GM12878 (cell line): ENCODE measurements at regions not wholly inside any gene's neighbourhood (a gene's known extent, or its start where the extent isn't known, plus 50 kb on each side); places are given as distances from the start of the nearest gene placed in this dataset.
A peak's percentile ranks its signal among the peaks of the same experiment; 100 is the strongest.

Source experiments
- ATAC-seq: fragments of 200-7000 bp; cut with Tn5 transposase; 3 replicates; pipeline ENCODE4 v1.9.1; 2020; ENCODE audit warnings: mild to moderate bottlenecking, moderate library complexity
- BruUV-seq: library from RNA; stranded (reverse); fragments of 400-500 nt; replicated peaks from 2 replicates; lab custom pipeline; 2021; lab: Mats Ljungman, UMichigan
- CTCF ChIA-PET: fragments of 300-600 bp; sonication (Branson Sonifier 250); formaldehyde crosslinking; extraction: SDS; loops from one replicate; lab custom pipeline; 2021; ENCODE audit warnings: inconsistent platforms; lab: Yijun Ruan, JAX
- POLR2A ChIA-PET: fragments of 350-600 bp; formaldehyde crosslinking; extraction: SDS; loops from one replicate; lab custom pipeline; 2021; ENCODE audit warnings: inconsistent platforms; lab: Charles Lee
- RAD21 ChIA-PET: fragments of 300-600 bp; sonication (Branson Sonifier 250); formaldehyde crosslinking; loops from one replicate; lab custom pipeline; 2023; ENCODE audit warnings: antibody characterized with exemption; ENCODE audit not compliant: unreplicated experiment; lab: Charles Lee
- SMC1A ChIA-PET: fragments of 300-600 bp; sonication (Branson Sonifier 250); formaldehyde crosslinking; loops from one replicate; lab custom pipeline; 2023; ENCODE audit not compliant: unreplicated experiment, uncharacterized antibody; lab: Charles Lee
- DNase-seq: peaks from one replicate; pipeline ENCODE4 v3.0.0-alpha.2; 2011; ENCODE audit warnings: low read depth, low spot score
- FAIRE-seq: peaks from 3 replicates; lab custom pipeline; 2011; peaks lifted over from hg19 to GRCh38; lab: Jason Lieb, UNC
- H2AFZ ChIP-seq: 2 replicates; pipeline ENCODE4 v1.6.0; 2011; ENCODE audit warnings: low read depth, low read length, control low read depth; ENCODE audit not compliant: control insufficient read depth
- H3K27ac ChIP-seq: 2 replicates; pipeline ENCODE4 v1.5.1; 2011; ENCODE audit warnings: control low read depth; ENCODE audit not compliant: control insufficient read depth, insufficient read depth
- H3K27me3 ChIP-seq, 2 experiments: replicated peaks in 1 of 2; 2 replicates each; pipeline versions ENCODE4 v1.6.0 to v1.6.1; 2011; ENCODE audit warnings: low read length in 1 of 2; ENCODE audit not compliant: control insufficient read depth in 2 of 2, insufficient read depth in 2 of 2
- H3K36me3 ChIP-seq, 2 experiments: 2 replicates each; pipeline ENCODE4 v1.5.1; 2011; ENCODE audit warnings: low read length in 1 of 2; ENCODE audit not compliant: control insufficient read depth in 2 of 2, insufficient read depth in 2 of 2
- H3K4me1 ChIP-seq: 2 replicates; pipeline ENCODE4 v1.6.1; 2011; ENCODE audit warnings: mild to moderate bottlenecking, low read length, moderate library complexity, mixed read lengths; ENCODE audit not compliant: control insufficient read depth, insufficient read depth
- H3K4me2 ChIP-seq: 2 replicates; pipeline ENCODE4 v1.6.0; 2011; ENCODE audit warnings: control low read depth; ENCODE audit not compliant: control insufficient read depth, insufficient read depth
- H3K4me3 ChIP-seq: fragments of 200-600 bp; sonication (generic); 2 replicates; pipeline ENCODE4 v1.5.1; 2016
- H3K79me2 ChIP-seq: 2 replicates; pipeline ENCODE4 v1.6.0; 2011; ENCODE audit warnings: low read length; ENCODE audit not compliant: control insufficient read depth, insufficient read depth
- H3K9ac ChIP-seq: 2 replicates; pipeline ENCODE4 v1.8.0; 2011; ENCODE audit warnings: low read length, control low read depth, mixed read lengths; ENCODE audit not compliant: control insufficient read depth, insufficient read depth
- H3K9me3 ChIP-seq: replicated peaks from 3 replicates; pipeline ENCODE4 v1.5.1; 2011; ENCODE audit warnings: mild to moderate bottlenecking, low read length; ENCODE audit not compliant: control insufficient read depth, insufficient read depth
- H4K20me1 ChIP-seq: 2 replicates; pipeline ENCODE4 v1.6.0; 2011; ENCODE audit not compliant: control insufficient read depth, insufficient read depth
- BRCA1 ChIP-seq: IDR thresholded peaks from 2 replicates; pipeline ENCODE4 v1.6.1; 2011; ENCODE audit warnings: low read depth, low read length, improper control_type of control experiment
- CHD4 ChIP-seq: fragments of 200-600 bp; sonication (generic); IDR thresholded peaks from 2 replicates; pipeline ENCODE4 v1.6.1; 2016; ENCODE audit warnings: mild to moderate bottlenecking
- FOXM1 ChIP-seq: IDR thresholded peaks from 2 replicates; pipeline ENCODE4 v1.6.1; 2012; ENCODE audit warnings: low read depth, mild to moderate bottlenecking, inconsistent platforms, low read length, moderate library complexity
- HDGF ChIP-seq: fragments of 450-650 bp; IDR thresholded peaks from 2 replicates; pipeline ENCODE4 v1.6.1; 2016; ENCODE audit warnings: antibody characterized with exemption
- MYB ChIP-seq: fragments of 150-350 bp; IDR thresholded peaks from 2 replicates; pipeline ENCODE4 v1.6.1; 2014; ENCODE audit warnings: mild to moderate bottlenecking, low read depth, low read length, borderline replicate concordance
- STAT3 ChIP-seq: IDR thresholded peaks from 2 replicates; pipeline ENCODE4 v1.6.1; 2011; ENCODE audit warnings: low read depth, low read length, improper control_type of control experiment
- ZBTB40 ChIP-seq: fragments of 450-650 bp; IDR thresholded peaks from 2 replicates; pipeline ENCODE4 v1.6.1; 2016; ENCODE audit warnings: mild to moderate bottlenecking, moderate library complexity, borderline replicate concordance
- ZNF592 ChIP-seq: fragments of 450-650 bp; IDR thresholded peaks from 2 replicates; pipeline ENCODE4 v1.6.1; 2017; ENCODE audit warnings: mild to moderate bottlenecking, moderate library complexity
- WGBS: methylation state at CpG from one replicate; pipeline ENCODE4 v1.1.6; 2016; ENCODE audit warnings: low lambda C conversion rate; ENCODE audit not compliant: insufficient replicate concordance, insufficient coverage; ENCODE audit errors: missing lambda C conversion rate; 5-methylcytosine and 5-hydroxymethylcytosine counted together
- in situ Hi-C: fragments of 300-500 bp; cut with MboI; formaldehyde crosslinking; loops from 9 replicates; pipeline ENCODE4 v1.14.3; 2018; ENCODE audit warnings: mixed read lengths
- intact Hi-C: fragments of 100-400 bp; cut with micrococcal nuclease; formaldehyde crosslinking; loops from one replicate; pipeline ENCODE4 v1.14.2; 2022; ENCODE audit not compliant: unreplicated experiment

- no peak for DNase-seq
- H3K9ac ChIP-seq = no peak overlapping the region
- CTCF ChIA-PET = no interaction called here
- no peaks in the 10 kb centered on the region for H3K4me1 ChIP-seq
- in situ Hi-C loops = no loop called here
- 28% methylated on average over 4 of the region's 4 CpGs for WGBS
- H2AFZ ChIP-seq = no peak overlapping the region
- RAD21 ChIA-PET = interaction anchor here (0.6 kb wide), 1 partner anchor 194 kb away, joined by 3 read pairs; no protein-coding TSS in a partner anchor
- H3K4me3 ChIP-seq = no peak overlapping the region
- no peaks in the 10 kb centered on the region for H3K27me3 ChIP-seq
- FAIRE-seq = no peak
- ATAC-seq = no peak
- TF ChIP-seq MYB (no peak), ZBTB40 (peak; percentile 58; the same call in 1 of the 2 replicates)
- TF ChIP-seq, all 136 proteins: peak for 1
- Histone ChIP-seq H3K36me3 (no peaks in the 10 kb centered on the region), H3K4me2 (no peak overlapping the region), H3K27ac (no peak overlapping the region), H3K79me2 (no peaks in the 10 kb centered on the region), H4K20me1 (no peaks in the 10 kb centered on the region), H3K9me3 (no peaks in the 10 kb centered on the region)
- ChIA-PET SMC1A (interaction anchor here (0.7 kb wide), 1 partner anchor 180 kb away, joined by 3 read pairs; no protein-coding TSS in a partner anchor), POLR2A (no interaction called here)
- intact Hi-C loops = no loop called here
- BruUV-seq = no TSS peak
Observed at GRCh38 chr20:40054311-40054710, 634.7 kb downstream of the MAFB start.

GRCh38 chr20:40050596-40050995 lies 638.4 kb downstream of the MAFB start:
- ChIA-PET CTCF (no interaction called here), RAD21 (no interaction called here), SMC1A (no interaction called here), POLR2A (no interaction called here)
- ATAC-seq (no peak), DNase-seq (no peak), FAIRE-seq (no peak)
- Histone ChIP-seq H3K9me3 (no peaks in the 10 kb centered on the region), H4K20me1 (no peaks in the 10 kb centered on the region), H3K4me3 (no peak overlapping the region), H3K79me2 (no peaks in the 10 kb centered on the region), H3K9ac (no peak overlapping the region), H3K27ac (no peak overlapping the region), H3K27me3 (no peaks in the 10 kb centered on the region), H3K36me3 (no peaks in the 10 kb centered on the region), H2AFZ (no peak overlapping the region), H3K4me1 (no peaks in the 10 kb centered on the region), H3K4me2 (no peak overlapping the region)
- BruUV-seq = no TSS peak
- intact Hi-C loops (no loop called here), in situ Hi-C loops (no loop called here)
- 61% methylated on average over 2 of the region's 2 CpGs for WGBS
- TF ChIP-seq STAT3 = no peak
- TF ChIP-seq CHD4 = no peak
- TF ChIP-seq FOXM1 = no peak
- TF ChIP-seq ZNF592 = no peak
- no peak for TF ChIP-seq HDGF
- TF ChIP-seq BRCA1 = no peak
